Spleen (tissue), 11 donors: ENCODE measurements at regions not wholly inside any gene's neighbourhood (a gene's known extent, or its start where the extent isn't known, plus 50 kb on each side); places are given as distances from the start of the nearest gene placed in this dataset.

Experiments
- DNase-seq: peaks from one replicate; pipeline ENCODE4 v3.0.0-alpha.2; 2020
- H3K27ac ChIP-seq, 8 donors: fragments of 200-600 bp; sonication (generic) in 7 of 8; 1 replicate in 4 of 8; 2 replicates in 4 of 8; pipeline versions ENCODE4 v1.5.0 to v1.8.0; 2016 to 2021; ENCODE audit warnings: inconsistent platforms in 4 of 8, mild to moderate bottlenecking in 4 of 8, moderate library complexity in 1 of 8
- H3K27me3 ChIP-seq, 7 donors: fragments of 200-600 bp; sonication (generic) in 6 of 7; replicated peaks in 1 of 7; 1 replicate in 4 of 7; 2 replicates in 3 of 7; pipeline versions ENCODE4 v1.5.0 to v1.8.0; 2016 to 2021; ENCODE audit warnings: inconsistent platforms in 3 of 7, mild to moderate bottlenecking in 1 of 7
- H3K36me3 ChIP-seq, 6 donors: fragments of 200-600 bp; sonication (generic) in 5 of 6; 1 replicate in 4 of 6; 2 replicates in 2 of 6; pipeline versions ENCODE4 v1.5.0 to v1.8.0; 2016 to 2021; ENCODE audit warnings: inconsistent platforms in 2 of 6
- H3K4me1 ChIP-seq, 6 donors: fragments of 200-600 bp; sonication (generic) in 5 of 6; 1 replicate in 3 of 6; 2 replicates in 3 of 6; pipeline versions ENCODE4 v1.5.0 to v1.8.0; 2016 to 2021; ENCODE audit warnings: inconsistent platforms in 3 of 6
- H3K4me3 ChIP-seq, 8 donors: fragments of 200-600 bp; sonication (generic) in 7 of 8; 1 replicate in 4 of 8; 2 replicates in 4 of 8; pipeline versions ENCODE4 v1.5.0 to v1.8.0; 2016 to 2021; ENCODE audit warnings: inconsistent platforms in 4 of 8, mild to moderate bottlenecking in 4 of 8, moderate library complexity in 2 of 8
- H3K9me3 ChIP-seq, 8 donors: fragments of 200-600 bp; sonication (generic) in 7 of 8; 1 replicate in 4 of 8; 2 replicates in 4 of 8; pipeline versions ENCODE4 v1.5.0 to v1.8.0; 2016 to 2021; ENCODE audit warnings: inconsistent platforms in 4 of 8
- CTCF ChIP-seq, 11 experiments: fragments of 200-600 bp in 7 of 11; fragments of 450-650 bp in 4 of 11; sonication (generic) in 4 of 11; IDR thresholded peaks in 8 of 11; conservative IDR thresholded peaks in 3 of 11; 1 replicate in 7 of 11; 2 replicates in 4 of 11; pipeline versions ENCODE4 v1.4.0 to v1.8.0; 2016 to 2021; ENCODE audit warnings: antibody characterized with exemption in 11 of 11, inconsistent platforms in 4 of 11, mild to moderate bottlenecking in 1 of 11
- POLR2A ChIP-seq, 3 donors: fragments of 450-650 bp; IDR thresholded peaks; one replicate each; pipeline ENCODE4 v1.5.1; 2017; ENCODE audit warnings: antibody characterized with exemption in 3 of 3, mild to moderate bottlenecking in 1 of 3
- POLR2AphosphoS5 ChIP-seq, 3 donors: sonication (generic); formaldehyde crosslinking; IDR thresholded peaks; one replicate each; pipeline ENCODE4 v1.5.1; 2017; ENCODE audit warnings: antibody characterized with exemption in 3 of 3
- WGBS, 5 donors: extraction: QIAGEN DNeasy Blood & Tissue Kit in 3 of 5; methylation state at CpG; one replicate each; pipeline versions ENCODE4 v1.1.5 to v1.1.7; 2013 to 2018; 5-methylcytosine and 5-hydroxymethylcytosine counted together
- intact Hi-C: fragments of 100-400 bp; cut with DNase I; formaldehyde crosslinking; loops from one replicate; pipeline ENCODE4 v1.15.0; 2023; ENCODE audit warnings: low total_unique reads
- donor health status: healthy with polysubstance abuse.
- donor health status: DM: no; HTN: no; CAD: no; lungs with moderate emphysema.
- donor health status: DM: no; HTN: no; CAD: no.
- donor health status: Bipolar disorder and iron deficiency.
- donor health status: healthy.
- donor health status: DM: no; HTN: no; CAD: no.
- donor health status: DM: yes; HTN: yes; CAD: no.

- Histone ChIP-seq H3K9me3 (no peaks in the 10 kb centered on the region), H3K27ac (no peak overlapping the region), H3K4me1 (no peaks in the 10 kb centered on the region), H3K36me3 (no peaks in the 10 kb centered on the region), H3K27me3 (no peaks in the 10 kb centered on the region), H3K4me3 (no peak overlapping the region)
- no peak for TF ChIP-seq CTCF (IDR thresholded peaks at IDR 0.05 in 8 of 11, conservative IDR thresholded peaks at IDR 0.05 in 3 of 11)
- no peak for TF ChIP-seq POLR2AphosphoS5 (IDR thresholded peaks at IDR 0.05)
- no peak for TF ChIP-seq POLR2A (IDR thresholded peaks at IDR 0.05)
- intact Hi-C loops = no loop called here
- 66 to 84% (median 76%) methylated on average over 3 of the region's 3 CpGs for WGBS, 5 donors
- DNase-seq = no peak
Observed at GRCh38 chr4:173675446-173675845, 145.4 kb upstream of the HAND2 start.

GRCh38 chr4:173669460-173670179 lies 139.6 kb upstream of the HAND2 start:
- no peak overlapping the region for H3K27ac ChIP-seq
- WGBS, 5 donors = 46 to 70% (median 63%) methylated on average over 4 of the region's 4 CpGs
- H3K4me1 ChIP-seq = no peaks in the 10 kb centered on the region
- TF ChIP-seq CTCF (IDR thresholded peaks at IDR 0.05 in 8 of 11, conservative IDR thresholded peaks at IDR 0.05 in 3 of 11) = no peak
- no peak for TF ChIP-seq POLR2AphosphoS5 (IDR thresholded peaks at IDR 0.05)
- TF ChIP-seq POLR2A (IDR thresholded peaks at IDR 0.05) = no peak
- no peak overlapping the region for H3K4me3 ChIP-seq
- no peaks in the 10 kb centered on the region for H3K9me3 ChIP-seq
- no peaks in the 10 kb centered on the region for H3K27me3 ChIP-seq
- no peak for DNase-seq
- H3K36me3 ChIP-seq = no peaks in the 10 kb centered on the region
- intact Hi-C loops = no loop called here

GRCh38 chr4:173661001-173661400 lies 131.0 kb upstream of the HAND2 start:
- Histone ChIP-seq H3K36me3 (no peaks in the 10 kb centered on the region), H3K4me3 (no peak overlapping the region), H3K27ac (no peak overlapping the region), H3K9me3 (peaks cover 0 to 19% (median 0%) of the 10 kb centered on the region in 8 donors), H3K4me1 (no peaks in the 10 kb centered on the region), H3K27me3 (no peaks in the 10 kb centered on the region)
- DNase-seq = no peak
- no peak for TF ChIP-seq POLR2A (IDR thresholded peaks at IDR 0.05)
- no peak for TF ChIP-seq CTCF (IDR thresholded peaks at IDR 0.05 in 8 of 11, conservative IDR thresholded peaks at IDR 0.05 in 3 of 11)
- no peak for TF ChIP-seq POLR2AphosphoS5 (IDR thresholded peaks at IDR 0.05)
- intact Hi-C loops = no loop called here

- H3K4me3 ChIP-seq = no peak overlapping the region
Observed at GRCh38 chr4:173656898-173657297, 126.9 kb upstream of the HAND2 start.

More at GRCh38 chr4:173656898-173657297, 126.9 kb upstream of the HAND2 start:
- TF ChIP-seq CTCF (IDR thresholded peaks at IDR 0.05 in 8 of 11, conservative IDR thresholded peaks at IDR 0.05 in 3 of 11) = no peak
- no peak for TF ChIP-seq POLR2AphosphoS5 (IDR thresholded peaks at IDR 0.05)
- no peak for TF ChIP-seq POLR2A (IDR thresholded peaks at IDR 0.05)
- Histone ChIP-seq H3K4me1 (no peaks in the 10 kb centered on the region), H3K36me3 (no peaks in the 10 kb centered on the region), H3K27ac (no peak overlapping the region), H3K9me3 (peaks cover 0 to 11% (median 0%) of the 10 kb centered on the region in 8 donors), H3K27me3 (no peaks in the 10 kb centered on the region)
- no peak for DNase-seq
- WGBS, 5 donors = 86 to 94% (median 92%) methylated on average over 4 of the region's 4 CpGs
- intact Hi-C loops = no loop called here
